ENCODE measurements at regions not wholly inside any gene's neighbourhood (a gene's known extent, or its start where the extent isn't known, plus 50 kb on each side); places are given as distances from the start of the nearest gene placed in this dataset.

- Histone ChIP-seq H3K79me2 (ENCODE audit: insufficient read depth, low read length) (no peaks in the 10 kb centered on the region), H3K4me2 (ENCODE audit: low read depth, low read length) (no peak overlapping the region), H3K27me3 (ENCODE audit: control insufficient read depth in 1 of 2, insufficient read depth in 2 of 2, low read length in 2 of 2) (no peaks in the 10 kb centered on the region), H3K4me1 (ENCODE audit: insufficient read depth, low read length) (no peaks in the 10 kb centered on the region), H3K27ac (ENCODE audit: extremely low read length, insufficient read depth, low read length) (no peak overlapping the region), H3K4me3 (replicated peaks in 1 of 3; ENCODE audit: insufficient read depth in 1 of 3, low read depth in 2 of 3, low read length in 3 of 3) (no peak overlapping the region), H3K36me3 (replicated peaks in 1 of 2; ENCODE audit: control insufficient read depth in 1 of 2, insufficient read depth in 2 of 2, low read length in 2 of 2) (no peaks in the 10 kb centered on the region), H2AFZ (ENCODE audit: low read length) (no peak overlapping the region), H3K9me3 (ENCODE audit: low read length) (no peaks in the 10 kb centered on the region), H3K9ac (ENCODE audit: insufficient read depth, low read depth, low read length) (no peak overlapping the region), H4K20me1 (ENCODE audit: insufficient read depth, low read length) (no peaks in the 10 kb centered on the region)
- in situ Hi-C loops (cut with HindIII; ENCODE audit: extremely low pct_ligation_motif_present, low pct_unique_long_range_greater_than_20kb), result no loop called here
- intact Hi-C loops (cut with micrococcal nuclease; ENCODE audit: unreplicated experiment), result no loop called here
- no peak for FAIRE-seq
- DNase-seq (ENCODE audit: low spot score), result no peak
- ChIA-PET POLR2A (no interaction called here), CTCF (ENCODE audit: low intra/inter-chr PET ratio, low total read pairs) (no interaction called here)
- TF ChIP-seq ZNF576 (CRISPR knock-in tag; IDR thresholded peaks at IDR 0.05), result no peak
- TF ChIP-seq DBP (CRISPR knock-in tag; IDR thresholded peaks at IDR 0.05; ENCODE audit: not compliant biosample characterization), result no peak
- TF ChIP-seq CREBL2 (CRISPR knock-in tag; IDR thresholded peaks at IDR 0.05; ENCODE audit: borderline replicate concordance), result no peak
- no peak for TF ChIP-seq ZSCAN22 (CRISPR knock-in tag; IDR thresholded peaks at IDR 0.05)
- no peak for TF ChIP-seq JUNB (CRISPR knock-in tag; IDR thresholded peaks at IDR 0.05; ENCODE audit: borderline replicate concordance)
- no peak for TF ChIP-seq ZNF800 (CRISPR knock-in tag; IDR thresholded peaks at IDR 0.05)
- TF ChIP-seq HOMEZ (CRISPR knock-in tag; IDR thresholded peaks at IDR 0.05; ENCODE audit: low read depth), result no peak
- no peak for TF ChIP-seq ZNF737 (CRISPR knock-in tag; IDR thresholded peaks at IDR 0.05; ENCODE audit: borderline replicate concordance)
- TF ChIP-seq ZNF362 (CRISPR knock-in tag; IDR thresholded peaks at IDR 0.05; ENCODE audit: borderline replicate concordance), result no peak
- TF ChIP-seq ZNF292 (CRISPR knock-in tag; IDR thresholded peaks at IDR 0.05; ENCODE audit: borderline replicate concordance, low read depth), result no peak
- BruUV-seq (replicated peaks), result no TSS peak
- no peak for ATAC-seq
Measured at GRCh38 chr9:13414349-13414748, 134.9 kb upstream of the MPDZ start.
